DMS53 treated with DMSO at 0.1 percent for 48 hours (cell line): ENCODE measurements at regions not wholly inside any gene's neighbourhood (a gene's known extent, or its start where the extent isn't known, plus 50 kb on each side); places are given as distances from the start of the nearest gene placed in this dataset.
"Not testable (repeated sequence)": the region's sequence is repeated elsewhere in the genome, so short reads cannot be mapped to it uniquely, and the experiment has no call there.

ENCODE experiments used
- DNase-seq: peaks from one replicate; lab custom pipeline; 2025; ENCODE audit not compliant: unreplicated experiment; lab: John Stamatoyannopoulos, UW

DNA sequence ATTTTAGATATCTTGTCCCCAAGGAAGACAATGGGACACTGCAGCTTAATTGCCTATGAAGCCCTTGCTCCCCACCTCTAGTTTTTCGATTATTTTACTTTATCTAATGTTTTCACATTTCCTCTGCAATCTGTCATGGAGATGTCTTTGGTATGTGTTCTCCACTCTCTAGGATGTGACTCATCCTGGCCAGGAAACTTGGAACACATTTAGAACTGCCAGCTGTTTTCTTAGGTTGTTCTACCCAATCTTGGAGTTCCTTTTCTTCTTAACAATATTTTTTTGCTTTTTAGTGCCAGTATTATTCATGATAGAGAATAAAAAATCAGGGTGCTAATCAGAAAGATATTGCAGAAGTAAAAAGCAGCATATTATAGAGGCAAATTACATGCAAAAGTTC lies 101.7 kb upstream of the CLEC14A start:
- no peak for DNase-seq

DNA sequence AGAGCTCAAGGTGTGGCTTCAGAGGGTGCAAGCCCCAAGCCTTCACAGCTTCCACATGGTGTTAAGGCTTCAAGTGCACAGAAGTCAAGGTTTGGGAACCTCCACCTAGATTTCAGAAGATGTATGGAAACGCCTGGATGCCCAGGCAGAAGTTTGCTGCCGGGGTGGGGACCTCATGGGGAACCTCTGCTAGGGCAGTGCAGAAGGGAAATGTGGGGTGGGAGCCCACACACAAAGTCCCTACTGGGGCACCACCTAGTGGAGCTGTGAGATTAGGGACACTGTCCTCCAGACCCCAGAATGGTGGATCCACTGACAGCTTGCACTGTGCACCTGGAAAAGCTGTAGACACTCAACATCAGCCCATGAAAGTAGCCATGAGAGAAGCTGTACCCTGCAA lies 99.6 kb upstream of the CLEC14A start:
- DNase-seq: not testable (repeated sequence)

DNA sequence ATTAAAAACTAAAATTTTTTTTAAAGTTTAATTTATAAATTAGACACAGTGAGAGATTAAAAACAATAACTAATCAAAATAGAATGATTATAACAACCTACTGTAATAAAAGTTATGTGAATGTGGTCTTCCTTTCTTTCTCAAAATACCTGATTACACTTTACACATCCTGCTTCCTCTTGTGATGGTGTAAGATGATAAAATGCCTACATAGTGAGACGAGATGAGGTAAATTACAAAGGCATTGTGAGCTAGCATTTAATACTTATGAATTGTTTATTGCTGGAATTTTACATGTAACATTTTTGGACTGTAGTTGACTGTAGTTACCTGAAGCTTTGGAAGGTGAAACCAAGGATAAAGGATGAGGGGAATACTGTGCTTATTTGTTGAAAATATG lies 94.2 kb upstream of the CLEC14A start:
- DNase-seq: no peak

DNA sequence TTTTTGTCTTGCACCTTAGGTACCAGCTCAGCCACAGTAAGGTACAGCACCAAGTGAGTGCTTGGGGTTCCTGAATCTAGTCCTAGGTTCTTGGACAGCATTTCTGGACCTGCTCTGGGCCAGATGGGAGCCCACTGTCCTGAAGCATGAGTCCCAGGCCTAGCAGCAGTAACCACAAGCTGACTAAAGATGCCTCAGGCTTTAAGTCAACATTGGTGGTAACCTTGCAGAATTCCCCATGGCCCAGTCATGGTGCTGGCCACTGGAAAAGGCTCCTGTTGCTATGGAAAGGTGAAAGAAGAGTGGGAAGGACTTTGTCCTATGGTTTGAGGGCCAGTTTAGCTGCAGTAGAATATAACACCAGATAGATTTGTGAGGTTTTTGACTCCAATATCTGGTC lies 86.9 kb upstream of the CLEC14A start:
- DNase-seq: no peak

DNA sequence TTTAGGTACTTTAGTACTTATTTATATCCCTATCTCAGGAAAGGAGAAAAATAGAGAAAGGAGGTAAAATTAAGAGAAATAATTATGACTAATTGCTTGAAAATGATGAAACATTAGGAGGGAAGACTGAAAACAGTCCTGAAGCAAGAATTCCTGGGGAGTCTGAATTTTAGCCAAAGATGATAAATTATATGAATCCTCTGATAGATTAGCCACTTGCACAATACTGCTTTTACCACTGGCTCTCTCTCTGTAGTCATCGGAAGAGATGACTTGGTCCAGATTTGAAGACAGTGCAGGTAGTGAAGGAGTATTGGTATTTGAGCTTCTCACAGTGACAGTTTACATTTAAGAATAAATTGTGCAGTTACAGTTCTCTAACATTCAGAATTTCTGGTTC lies 83.8 kb upstream of the CLEC14A start:
- DNase-seq: no peak

DNA sequence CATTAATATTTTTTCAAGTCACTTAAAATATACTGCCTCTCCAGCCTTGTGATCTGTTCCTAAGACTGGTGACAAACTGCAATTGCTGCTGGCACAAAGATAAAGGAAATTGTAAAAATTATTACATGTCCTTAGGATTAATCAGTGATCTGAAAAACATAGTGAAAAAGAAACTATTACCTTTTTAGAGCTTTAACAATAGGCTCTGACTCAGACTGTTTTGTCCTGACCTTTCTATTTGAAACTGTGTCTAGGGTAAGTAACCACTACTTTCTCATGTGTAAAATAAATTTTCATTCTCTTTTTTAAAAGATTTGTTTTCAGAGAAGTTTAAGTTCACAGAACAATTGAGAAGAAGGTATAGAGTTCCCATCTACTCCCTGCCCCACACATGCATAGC lies 80.4 kb upstream of the CLEC14A start:
- no peak for DNase-seq

GRCh38 chr14:38330275-38330674 lies 74.4 kb upstream of the CLEC14A start:
- no peak for DNase-seq

GRCh38 chr14:38329246-38329645 lies 73.4 kb upstream of the CLEC14A start:
- DNase-seq: peak; percentile 7

DNA sequence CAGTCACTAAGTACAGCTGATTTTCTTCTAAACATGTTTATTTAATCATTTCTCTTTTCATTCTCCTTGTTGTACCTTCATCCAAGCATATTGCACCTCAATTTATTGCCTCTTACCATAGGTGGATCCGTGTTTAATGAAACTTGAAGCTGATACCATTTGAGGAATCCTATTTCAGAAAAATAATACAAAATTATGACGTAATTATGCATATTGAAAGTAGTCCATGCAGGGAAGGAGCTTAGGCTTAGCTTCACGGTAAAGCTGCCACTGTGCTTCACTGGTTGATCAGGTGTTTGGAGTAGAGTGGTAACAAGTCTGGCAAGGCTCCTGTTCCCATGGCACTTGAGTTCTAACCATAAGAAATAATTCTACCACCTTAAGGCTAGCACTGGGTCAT lies 61.0 kb upstream of the CLEC14A start:
- DNase-seq: no peak

DNA sequence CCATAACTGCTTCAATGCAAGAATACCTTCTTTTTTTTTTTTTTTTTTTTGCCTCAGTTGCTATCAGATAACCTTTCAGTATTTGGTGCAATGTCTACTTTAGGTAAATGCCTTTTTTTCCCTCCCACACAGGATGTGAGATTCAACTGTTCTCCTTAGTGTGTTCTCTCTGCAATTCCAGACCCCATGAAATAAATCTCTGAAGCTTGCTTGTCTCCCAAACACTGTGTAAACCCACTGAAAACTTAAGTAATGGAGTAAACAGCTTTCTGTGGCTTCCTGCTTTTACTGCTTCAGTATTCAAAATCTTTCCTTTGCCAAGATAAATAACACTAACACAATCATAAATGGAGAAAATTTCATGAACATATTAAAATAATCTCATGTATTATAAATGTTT lies 55.8 kb upstream of the CLEC14A start:
- DNase-seq: no peak

DNA sequence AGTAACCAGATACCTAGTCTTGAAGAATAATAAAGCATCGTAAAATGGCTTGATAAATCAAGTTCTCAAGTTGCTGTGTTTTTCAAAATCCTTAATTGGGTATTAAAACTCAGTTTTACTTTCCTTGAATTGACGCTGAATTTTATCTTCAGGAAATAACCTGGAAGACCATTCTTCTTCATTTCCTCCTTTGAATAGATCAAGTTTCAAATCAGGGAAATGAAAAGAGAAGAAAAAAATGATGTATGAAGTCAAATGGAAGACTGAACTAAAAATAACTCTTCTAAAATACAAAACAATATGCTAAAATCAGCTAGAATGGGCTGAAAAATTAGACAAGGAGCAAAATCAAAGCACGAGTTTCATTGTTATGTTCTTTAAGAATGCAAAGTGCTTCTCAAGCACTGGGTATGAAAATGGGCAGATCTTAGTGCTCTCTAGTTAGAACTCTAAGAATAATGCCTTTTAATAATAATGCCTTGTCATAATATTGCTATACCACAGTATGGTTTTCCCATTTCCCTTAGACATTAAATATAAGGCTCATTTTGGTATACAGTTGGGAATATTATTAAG lies 54.6 kb upstream of the CLEC14A start:
- no peak for DNase-seq

DNA sequence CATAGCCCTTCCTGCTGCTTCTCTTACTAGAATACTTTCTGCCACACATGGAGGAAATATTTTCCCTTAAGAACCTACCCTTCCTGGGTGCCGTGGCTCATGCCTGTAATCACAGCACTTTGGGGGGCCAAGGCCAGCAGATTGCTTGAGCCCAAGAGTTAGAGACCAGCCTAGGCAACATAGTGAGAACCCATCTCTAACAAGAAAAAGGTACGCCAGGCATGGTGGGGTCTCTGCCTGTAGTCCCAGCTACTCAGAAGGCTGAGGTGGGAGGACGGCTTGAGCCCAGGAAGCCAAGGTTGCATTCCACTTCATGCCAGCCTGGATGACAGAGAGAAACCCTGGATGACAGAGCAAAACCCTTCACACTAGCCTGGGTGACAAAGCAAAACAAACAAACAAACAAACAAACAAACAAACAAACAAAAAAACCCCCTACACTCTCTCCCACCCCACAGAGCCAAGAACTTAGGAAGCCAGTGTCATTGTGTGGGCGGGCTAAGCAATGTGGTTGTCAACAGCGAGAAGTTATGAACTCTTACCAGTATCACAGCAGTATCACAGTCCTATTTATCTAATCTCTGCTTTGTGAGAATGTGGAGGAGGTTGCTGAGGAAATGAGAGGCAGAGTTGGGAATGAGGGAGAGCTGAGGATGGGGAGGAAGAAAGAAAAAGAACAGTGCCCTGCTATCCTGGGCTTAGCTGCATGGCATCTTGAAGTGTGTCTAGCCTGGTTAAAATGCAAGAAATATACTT lies 53.8 kb upstream of the CLEC14A start:
- DNase-seq: no peak
